Hepatocyte (in vitro differentiated cells): ENCODE measurements at regions not wholly inside any gene's neighbourhood (a gene's known extent, or its start where the extent isn't known, plus 50 kb on each side); places are given as distances from the start of the nearest gene placed in this dataset.
A peak's percentile ranks its signal among the peaks of the same experiment; 100 is the strongest.

ENCODE experiments used
- DNase-seq: peaks from one replicate; pipeline ENCODE4 v3.0.0-alpha.2; 2016; ENCODE audit warnings: low spot score
- H2AFZ ChIP-seq: fragments of 200-600 bp; sonication (generic); 2 replicates; pipeline ENCODE4 v1.6.0; 2016; ENCODE audit warnings: antibody characterized with exemption, mild to moderate bottlenecking
- H3K27ac ChIP-seq: fragments of 200-600 bp; sonication (generic); 2 replicates; pipeline ENCODE4 v1.5.1; 2016; ENCODE audit warnings: mild to moderate bottlenecking
- H3K27me3 ChIP-seq: fragments of 200-600 bp; sonication (generic); 2 replicates; pipeline ENCODE4 v1.6.1; 2016
- H3K36me3 ChIP-seq: fragments of 200-600 bp; sonication (generic); replicated peaks from 2 replicates; pipeline ENCODE4 v1.5.1; 2016; ENCODE audit warnings: low read depth; ENCODE audit not compliant: insufficient read depth
- H3K4me1 ChIP-seq: fragments of 200-600 bp; sonication (generic); 2 replicates; pipeline ENCODE4 v1.5.1; 2016; ENCODE audit warnings: mild to moderate bottlenecking, moderate library complexity; ENCODE audit not compliant: insufficient read depth
- H3K4me2 ChIP-seq: fragments of 200-600 bp; sonication (generic); 2 replicates; pipeline ENCODE4 v1.6.0; 2016
- H3K4me3 ChIP-seq: fragments of 200-600 bp; sonication (generic); 2 replicates; pipeline ENCODE4 v1.5.1; 2016; ENCODE audit warnings: mild to moderate bottlenecking
- H3K79me2 ChIP-seq: fragments of 200-600 bp; sonication (generic); 2 replicates; pipeline ENCODE4 v1.6.0; 2017; ENCODE audit warnings: mild to moderate bottlenecking
- H3K9me2 ChIP-seq: fragments of 200-600 bp; sonication (generic); replicated peaks from 2 replicates; pipeline ENCODE4 v1.6.0; 2017; ENCODE audit warnings: mild to moderate bottlenecking; ENCODE audit not compliant: insufficient read depth
- H3K9me3 ChIP-seq: fragments of 200-600 bp; sonication (generic); 2 replicates; pipeline ENCODE4 v1.5.1; 2016; ENCODE audit warnings: low read depth, mild to moderate bottlenecking
- H4K20me1 ChIP-seq: fragments of 200-600 bp; sonication (generic); 2 replicates; pipeline ENCODE4 v1.6.0; 2016; ENCODE audit warnings: mild to moderate bottlenecking; ENCODE audit not compliant: insufficient read depth, poor library complexity, severe bottlenecking
- CTCF ChIP-seq: fragments of 200-600 bp; sonication (generic); IDR thresholded peaks from 2 replicates; pipeline ENCODE4 v1.5.1; 2016; ENCODE audit warnings: antibody characterized with exemption, mild to moderate bottlenecking; ENCODE audit not compliant: poor library complexity
- EZH2 ChIP-seq: fragments of 200-600 bp; sonication (generic); IDR thresholded peaks from 2 replicates; pipeline ENCODE4 v1.6.1; 2016; ENCODE audit warnings: antibody characterized with exemption, mild to moderate bottlenecking, borderline replicate concordance
- EZH2phosphoT487 ChIP-seq: fragments of 200-600 bp; sonication (generic); IDR thresholded peaks from one replicate; pipeline ENCODE4 v1.6.1; 2018; ENCODE audit warnings: antibody characterized with exemption, mild to moderate bottlenecking, low read depth, moderate library complexity; ENCODE audit not compliant: unreplicated experiment, severe bottlenecking
- WGBS: methylation state at CpG from one replicate; pipeline ENCODE4 v1.1.6; 2016; ENCODE audit warnings: low lambda C conversion rate; ENCODE audit errors: missing lambda C conversion rate; 5-methylcytosine and 5-hydroxymethylcytosine counted together

DNA sequence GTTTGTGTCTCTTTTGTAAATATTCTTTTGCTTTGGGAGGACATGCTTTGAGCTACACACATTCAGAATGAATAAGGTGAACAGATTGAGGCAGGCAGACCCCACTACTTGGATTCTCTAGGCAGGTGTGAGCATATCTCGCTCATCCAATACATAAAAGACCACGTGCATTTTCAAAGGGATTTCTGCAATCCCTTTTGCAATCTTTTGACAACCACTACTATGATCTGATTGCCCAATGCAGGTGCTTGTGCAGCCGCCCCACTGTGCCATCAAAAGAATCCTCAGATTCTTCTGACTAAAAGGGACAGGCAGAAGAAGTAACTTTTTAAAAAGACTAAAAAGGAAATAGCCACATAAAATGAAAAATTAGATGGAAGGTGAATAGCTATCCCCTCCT lies 341.4 kb downstream of the BMP4 start:
- 62% methylated on average over 3 of the region's 3 CpGs for WGBS
- H3K27ac ChIP-seq = peak overlapping the region; percentile 97
- peaks cover 10% of the 10 kb centered on the region for H3K4me1 ChIP-seq
- H3K79me2 ChIP-seq = no peaks in the 10 kb centered on the region
- H3K4me3 ChIP-seq = no peak overlapping the region
- DNase-seq = no peak
- H2AFZ ChIP-seq = no peak overlapping the region
- TF ChIP-seq CTCF = no peak
- no peak for TF ChIP-seq EZH2phosphoT487
- no peak for TF ChIP-seq EZH2
- no peaks in the 10 kb centered on the region for H3K27me3 ChIP-seq
- H3K4me2 ChIP-seq = no peak overlapping the region
- no peaks in the 10 kb centered on the region for H4K20me1 ChIP-seq
- H3K9me3 ChIP-seq = no peaks in the 10 kb centered on the region
- H3K36me3 ChIP-seq = no peaks in the 10 kb centered on the region
- H3K9me2 ChIP-seq = no peaks in the 10 kb centered on the region

DNA sequence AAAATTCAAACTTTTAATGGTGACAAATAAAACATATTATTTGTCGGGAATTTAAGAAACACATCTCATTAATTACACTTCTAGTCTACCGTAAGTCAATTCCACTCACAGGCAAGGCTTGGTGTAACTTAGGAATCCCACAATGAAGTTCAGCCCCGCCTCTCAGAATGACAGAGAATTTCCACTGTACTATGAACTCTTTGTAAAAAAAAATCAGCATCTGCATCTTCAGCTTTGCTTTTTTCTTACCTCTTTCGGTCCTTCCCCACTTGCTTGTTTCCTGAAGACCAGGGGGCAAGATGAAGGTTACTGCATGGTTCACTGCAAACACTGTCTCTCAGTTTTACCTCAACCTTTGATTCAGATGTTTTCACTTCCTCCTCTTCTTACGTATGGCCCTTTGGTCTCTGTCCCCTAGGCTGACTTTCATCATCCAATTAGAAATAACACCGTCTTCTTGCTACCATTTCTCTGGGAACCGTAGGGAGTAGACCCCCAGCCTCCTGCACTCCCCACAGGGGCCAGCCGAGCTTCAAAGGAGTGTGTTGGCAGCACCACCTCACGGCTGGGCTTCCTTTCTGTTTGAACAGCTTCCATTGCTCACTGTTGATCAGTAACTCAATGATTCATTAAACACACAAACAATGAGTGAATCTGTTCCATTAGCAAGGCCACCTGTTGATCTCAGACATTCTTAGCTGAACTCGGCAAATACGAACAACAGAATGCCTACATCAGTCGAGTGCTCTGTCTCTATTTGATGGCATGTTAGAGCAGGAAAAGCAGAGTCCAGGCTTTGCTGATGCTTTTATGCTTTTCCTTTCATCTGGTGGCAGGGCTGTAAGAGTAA lies 343.0 kb downstream of the BMP4 start:
- no peaks in the 10 kb centered on the region for H3K9me3 ChIP-seq
- H3K79me2 ChIP-seq = no peaks in the 10 kb centered on the region
- H3K27me3 ChIP-seq = no peaks in the 10 kb centered on the region
- peaks cover 10% of the 10 kb centered on the region for H3K4me1 ChIP-seq
- H3K4me3 ChIP-seq = no peak overlapping the region
- no peak overlapping the region for H2AFZ ChIP-seq
- H4K20me1 ChIP-seq = no peaks in the 10 kb centered on the region
- 62% methylated on average over 12 of the region's 12 CpGs for WGBS
- H3K27ac ChIP-seq = peak overlapping the region; percentile 97
- DNase-seq = peak; percentile 71
- no peaks in the 10 kb centered on the region for H3K9me2 ChIP-seq
- peak overlapping the region; percentile 65 for H3K4me2 ChIP-seq
- no peak for TF ChIP-seq EZH2phosphoT487
- TF ChIP-seq CTCF = no peak
- TF ChIP-seq EZH2 = no peak
- no peaks in the 10 kb centered on the region for H3K36me3 ChIP-seq

GRCh38 chr14:53610947-53611346 lies 345.7 kb downstream of the BMP4 start:
- Histone ChIP-seq H2AFZ (no peak overlapping the region), H3K4me2 (no peak overlapping the region), H3K36me3 (no peaks in the 10 kb centered on the region), H3K9me3 (no peaks in the 10 kb centered on the region), H4K20me1 (no peaks in the 10 kb centered on the region), H3K4me3 (no peak overlapping the region), H3K4me1 (peaks cover 10% of the 10 kb centered on the region), H3K79me2 (no peaks in the 10 kb centered on the region), H3K9me2 (no peaks in the 10 kb centered on the region), H3K27me3 (no peaks in the 10 kb centered on the region), H3K27ac (no peak overlapping the region)
- no peak for TF ChIP-seq EZH2phosphoT487
- TF ChIP-seq EZH2 = no peak
- no peak for TF ChIP-seq CTCF
- no peak for DNase-seq
